GM21619 (cell line): ENCODE measurements at regions not wholly inside any gene's neighbourhood (a gene's known extent, or its start where the extent isn't known, plus 50 kb on each side); places are given as distances from the start of the nearest gene placed in this dataset.

Experiments used
- ATAC-seq: cut with Tn5 transposase; IDR thresholded peaks from one replicate; pipeline ENCODE4 v1.9.1; 2021; ENCODE audit not compliant: unreplicated experiment

DNA sequence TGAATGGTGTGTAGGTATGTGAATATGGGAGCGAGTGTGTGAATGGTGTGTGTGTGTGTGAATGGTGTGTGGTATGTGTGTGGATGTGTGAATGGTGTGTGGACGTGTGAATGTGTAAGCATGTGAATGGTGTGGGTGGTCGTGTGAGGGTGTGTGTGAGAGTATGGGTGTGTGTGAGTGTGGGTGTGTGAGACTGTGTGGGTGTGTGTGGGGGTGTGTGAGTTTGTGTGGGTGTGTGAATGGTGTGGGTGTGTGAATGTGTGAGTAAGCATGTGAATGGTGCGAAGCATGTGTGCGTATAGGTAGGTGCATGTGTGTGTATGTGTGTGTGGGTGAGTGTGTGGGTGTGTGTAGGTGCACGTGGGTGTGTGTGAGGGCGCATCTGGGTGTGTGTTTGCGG, 160.7 kb upstream of the COBL start:
- ATAC-seq = no peak

DNA sequence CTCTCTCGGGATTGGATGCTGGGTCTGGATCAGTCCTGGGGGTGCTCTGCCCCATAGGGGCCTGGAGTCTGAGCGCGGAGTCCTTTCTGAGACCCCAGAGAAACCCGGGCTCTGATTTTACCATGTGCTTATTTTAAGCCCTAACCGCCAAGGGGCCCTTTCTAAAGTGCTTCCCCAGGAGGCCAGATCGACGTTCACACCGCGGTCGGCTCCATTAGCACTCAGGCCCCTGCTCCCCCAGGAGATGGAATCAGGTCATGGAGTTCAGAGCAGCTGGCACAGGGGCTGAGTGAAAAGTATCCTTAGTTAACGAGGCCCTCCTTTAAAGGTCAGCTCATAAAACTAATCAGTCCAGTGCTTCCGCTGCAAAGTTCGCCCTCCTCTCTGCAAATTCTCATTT, 159.4 kb upstream of the COBL start:
- ATAC-seq = no peak

DNA sequence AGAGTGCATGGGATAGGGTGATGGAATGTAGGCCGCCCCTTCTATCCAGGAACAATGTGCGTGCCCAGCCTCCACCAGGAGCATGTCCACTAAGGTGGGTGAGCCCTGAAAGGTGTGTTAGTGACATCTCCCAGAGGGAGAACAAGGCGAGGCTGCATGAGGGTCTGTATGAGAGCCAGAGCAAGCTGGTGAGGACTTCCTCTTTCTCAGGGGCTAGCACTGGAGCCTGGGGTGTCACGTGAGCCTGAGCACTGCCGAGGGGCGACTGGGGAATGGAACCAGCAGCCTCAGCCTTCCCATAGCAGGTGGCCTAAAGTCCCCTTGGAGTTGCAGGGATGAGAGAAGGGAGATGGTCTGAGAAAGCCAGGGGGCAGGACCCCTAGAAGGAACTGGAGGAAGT, 156.3 kb upstream of the COBL start:
- no peak for ATAC-seq

DNA sequence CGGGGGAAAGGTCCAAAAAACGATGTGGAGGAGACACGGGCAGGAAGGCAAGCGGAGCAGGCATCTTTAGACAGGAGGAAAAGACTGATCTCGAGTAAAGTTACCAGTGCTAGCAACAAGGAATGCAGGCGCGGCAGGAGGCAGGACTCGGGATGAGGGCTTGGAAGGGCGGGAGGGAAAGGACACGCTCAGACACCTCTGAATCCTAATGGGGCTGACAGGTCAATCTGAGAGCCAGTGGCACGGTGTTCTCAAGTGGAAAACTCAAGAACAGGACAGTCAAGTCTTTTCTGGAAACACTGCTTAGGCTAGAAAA, 155.3 kb upstream of the COBL start:
- ATAC-seq = no peak

DNA sequence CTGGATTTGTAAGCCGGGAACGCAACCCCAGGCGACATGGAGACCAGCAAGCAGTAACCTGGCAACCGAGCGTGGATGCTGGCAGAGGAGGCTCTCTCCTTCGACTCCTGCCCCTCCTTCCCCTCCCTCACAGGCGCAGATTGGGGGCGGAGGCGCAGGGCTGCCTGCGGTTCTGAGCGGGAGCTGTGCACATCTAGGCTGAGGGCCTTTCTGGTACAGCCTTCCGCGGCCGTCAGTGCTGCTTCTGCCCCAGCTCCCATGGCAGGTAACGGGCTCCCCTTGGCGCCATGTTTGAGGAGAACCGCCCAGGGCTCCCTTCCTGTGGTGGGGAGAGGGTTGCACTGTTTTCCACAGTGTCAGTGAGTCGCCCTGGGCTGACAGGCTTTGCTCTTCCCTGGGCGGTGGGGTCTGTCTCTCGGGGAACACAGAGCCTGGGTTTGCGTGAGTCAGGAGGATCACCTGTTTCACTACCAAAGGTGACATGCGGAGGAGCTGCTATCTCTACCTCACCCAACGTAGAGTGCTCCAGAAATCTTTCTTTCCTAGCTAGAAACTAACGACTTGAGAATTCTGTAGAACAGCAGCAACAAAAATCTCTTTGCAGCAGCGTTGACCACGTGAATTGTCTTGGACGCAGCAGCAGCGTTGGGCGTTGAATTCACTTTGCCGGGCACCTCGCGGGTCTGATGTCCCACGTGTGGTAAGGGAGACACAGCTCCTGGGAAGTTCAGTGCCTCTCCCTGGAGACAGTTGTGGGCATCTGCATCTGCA, 154.8 kb upstream of the COBL start:
- no peak for ATAC-seq

DNA sequence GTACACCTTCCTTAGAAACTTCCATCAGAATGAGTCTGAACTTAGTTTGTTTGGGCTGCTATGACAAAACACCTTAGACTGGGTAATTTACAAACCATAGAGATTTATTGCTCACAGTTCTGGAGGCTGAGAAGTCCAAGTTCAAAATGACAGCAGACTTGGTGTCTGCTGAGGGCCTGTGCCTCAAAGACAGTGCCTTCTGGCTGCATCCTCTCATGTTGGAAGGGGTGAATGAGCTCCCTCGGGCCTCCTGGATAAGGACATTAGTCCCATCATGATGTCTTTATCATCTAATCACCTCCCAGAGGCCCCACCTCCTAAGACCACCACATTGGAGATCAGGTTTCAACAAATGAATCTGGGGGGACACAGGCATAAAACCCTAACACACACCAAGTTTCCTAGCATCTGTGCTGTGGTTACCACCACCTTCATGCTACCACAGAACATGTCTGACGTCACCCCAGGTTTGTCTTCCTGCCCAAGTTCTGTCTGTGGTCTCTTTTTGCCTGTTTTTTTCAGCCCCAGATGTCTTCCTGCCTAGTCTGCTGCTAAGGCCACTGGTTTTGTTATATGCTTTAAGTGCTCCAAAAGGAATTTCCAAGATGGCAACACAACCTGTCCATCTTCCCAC, 150.9 kb upstream of the COBL start:
- ATAC-seq = no peak

DNA sequence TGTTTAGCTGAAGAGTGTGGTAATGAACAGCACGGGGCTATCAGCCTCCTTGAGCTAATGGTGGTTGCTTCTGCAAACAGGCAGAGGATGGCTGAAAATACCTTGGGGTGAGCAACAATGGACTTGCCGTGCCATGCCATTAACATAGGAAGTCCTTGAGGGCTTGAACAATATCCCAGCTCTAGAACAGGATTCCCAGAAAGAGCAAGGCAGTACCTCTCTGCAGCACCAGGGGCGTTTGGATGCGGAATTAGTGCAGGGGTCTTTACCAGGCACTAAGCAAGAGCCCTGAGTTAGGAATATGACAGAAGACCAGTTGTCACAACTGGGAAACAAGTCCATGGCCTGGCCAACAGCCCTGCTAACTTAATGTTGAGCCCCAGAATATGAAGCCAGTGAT, 143.2 kb upstream of the COBL start:
- no peak for ATAC-seq

DNA sequence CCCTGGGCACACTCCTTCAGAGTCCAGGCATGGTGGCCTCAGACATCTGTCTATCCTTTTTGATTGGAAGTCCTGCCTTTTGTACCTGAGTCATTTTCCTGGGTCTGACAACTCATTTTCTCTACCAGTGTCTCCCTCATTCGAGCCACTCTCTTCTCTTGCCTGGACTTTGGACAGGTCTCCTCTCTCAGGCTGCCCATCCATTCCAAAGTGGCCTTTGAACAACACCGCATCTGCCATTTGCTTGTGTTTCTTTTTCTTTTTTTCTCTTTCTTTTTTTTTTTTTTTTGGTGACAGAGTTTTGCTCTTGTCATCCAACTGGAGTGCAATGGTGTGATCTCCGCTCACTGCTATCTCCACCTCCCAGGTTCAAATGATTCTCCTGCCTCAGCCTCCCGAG, 142.1 kb upstream of the COBL start:
- ATAC-seq = no peak

DNA sequence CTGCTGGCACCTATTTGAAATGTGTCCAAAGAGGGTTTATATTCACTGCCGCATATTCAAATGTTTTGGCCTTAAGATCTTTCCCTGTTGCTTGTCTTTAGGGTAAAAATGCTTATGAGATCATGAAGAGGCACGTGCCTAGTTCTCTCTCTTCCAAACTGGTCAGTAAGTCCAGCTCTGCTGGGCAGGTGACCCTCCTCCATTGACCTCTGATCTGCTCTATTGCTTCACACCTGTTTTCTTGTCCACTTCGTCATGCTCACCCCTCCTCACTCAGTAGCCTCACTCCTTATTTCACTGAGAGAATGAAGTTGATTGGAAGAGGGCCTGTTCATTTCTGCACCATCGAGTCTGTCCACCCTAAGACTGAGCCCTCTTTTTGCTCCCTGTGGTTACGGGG, 140.5 kb upstream of the COBL start:
- ATAC-seq = no peak

DNA sequence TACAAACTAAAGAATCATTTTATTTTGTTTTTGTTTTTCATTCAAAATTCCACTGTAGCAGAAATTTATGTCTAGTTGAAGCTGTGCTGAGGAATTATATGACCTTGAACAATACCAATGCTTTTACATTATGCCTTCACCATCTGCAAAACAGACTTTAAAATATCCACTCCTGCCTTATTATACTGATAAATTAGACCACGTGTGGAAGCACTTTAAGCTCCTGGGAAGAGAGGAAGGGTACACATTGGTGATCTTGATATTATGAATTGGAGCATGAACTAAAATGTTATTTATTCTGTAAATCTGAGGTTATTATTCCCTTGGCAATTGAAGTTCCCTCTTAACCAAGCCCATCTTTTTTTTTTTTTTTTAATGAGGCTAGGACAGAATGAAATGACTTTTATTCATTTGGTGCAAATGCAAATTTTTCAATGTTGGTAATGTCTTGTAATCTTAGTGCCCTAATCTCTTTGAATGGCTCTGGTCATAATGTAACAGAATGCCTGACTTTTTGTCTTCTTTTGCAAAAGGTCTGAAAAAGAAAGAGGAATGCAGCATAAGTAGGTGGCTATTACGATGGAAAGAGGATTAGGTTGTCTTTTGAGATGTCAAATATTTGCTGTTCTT, 139.9 kb upstream of the COBL start:
- no peak for ATAC-seq

DNA sequence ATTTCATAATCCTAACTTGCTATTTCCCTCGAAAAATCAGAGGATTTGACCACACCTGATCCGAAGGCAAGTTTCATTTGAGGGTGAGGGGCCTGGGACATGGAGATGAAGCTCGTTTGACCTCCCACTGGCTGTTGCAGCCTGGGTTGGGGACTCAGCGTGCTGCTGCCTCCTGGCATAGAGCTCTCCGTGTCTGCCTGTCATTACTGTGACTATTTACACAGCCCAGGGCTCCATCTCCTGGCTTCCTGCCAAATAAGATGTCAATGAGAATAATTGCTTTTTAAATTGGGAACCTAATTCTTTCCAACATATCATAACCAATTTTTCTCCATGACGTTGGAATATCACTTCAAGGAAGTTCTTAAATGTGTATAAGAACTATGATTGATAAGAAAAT, 139.3 kb upstream of the COBL start:
- no peak for ATAC-seq

DNA sequence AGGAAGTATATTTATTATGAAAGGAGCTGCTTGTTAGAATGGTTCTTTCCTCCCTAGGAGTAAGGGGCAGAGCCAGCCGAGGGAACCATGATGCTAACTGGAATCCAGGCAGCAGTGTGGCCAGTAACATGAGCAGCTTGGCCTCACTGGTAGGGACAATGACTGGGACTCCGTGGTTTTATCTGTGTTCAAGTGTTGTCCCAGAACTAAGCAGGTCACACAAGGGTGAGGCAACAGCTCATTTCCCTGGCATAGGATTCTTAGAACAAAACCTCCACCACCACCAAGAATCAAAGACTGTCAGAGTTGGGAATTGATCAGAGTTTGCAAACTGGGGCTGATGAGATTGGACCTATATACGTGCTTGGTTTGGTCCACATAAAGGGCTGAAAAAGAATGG, 138.9 kb upstream of the COBL start:
- ATAC-seq = no peak

DNA sequence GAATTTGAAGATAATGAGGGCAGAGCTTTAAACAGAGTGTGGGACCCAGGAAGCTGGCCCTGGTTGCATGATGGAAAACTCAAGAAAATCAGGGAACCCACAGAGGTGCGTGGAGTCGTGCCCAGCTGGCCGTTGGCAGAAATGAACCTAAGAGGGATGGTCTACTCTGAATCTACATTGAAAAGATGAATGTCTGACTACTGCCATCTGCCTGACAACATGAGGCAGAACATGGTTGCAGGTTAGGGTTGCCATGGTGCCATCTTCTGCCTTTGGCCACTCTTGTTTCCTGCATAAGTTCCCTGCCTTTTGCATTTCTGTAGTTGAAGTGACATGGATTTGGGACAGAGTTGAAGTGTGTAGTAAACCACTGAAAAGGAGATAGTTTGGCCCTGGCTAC, 138.5 kb upstream of the COBL start:
- no peak for ATAC-seq

DNA sequence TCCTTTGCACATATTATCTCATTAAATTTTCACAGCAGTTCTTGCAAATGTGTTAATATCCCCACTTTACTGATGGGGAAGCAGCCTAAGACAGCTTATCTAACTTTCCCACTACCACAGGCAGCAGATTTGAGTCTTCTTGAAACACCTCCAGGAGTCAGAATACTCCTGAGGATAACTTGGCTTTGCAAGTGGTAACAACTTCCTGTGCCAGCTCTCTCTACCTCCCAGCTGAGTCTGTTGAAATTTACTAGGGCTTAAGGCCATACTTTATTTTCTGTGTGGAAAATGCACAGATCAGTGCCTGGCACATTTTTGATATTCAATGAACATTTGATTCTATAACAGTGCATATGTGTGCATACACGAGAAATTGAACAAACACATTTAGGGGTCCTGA, 136.1 kb upstream of the COBL start:
- no peak for ATAC-seq

DNA sequence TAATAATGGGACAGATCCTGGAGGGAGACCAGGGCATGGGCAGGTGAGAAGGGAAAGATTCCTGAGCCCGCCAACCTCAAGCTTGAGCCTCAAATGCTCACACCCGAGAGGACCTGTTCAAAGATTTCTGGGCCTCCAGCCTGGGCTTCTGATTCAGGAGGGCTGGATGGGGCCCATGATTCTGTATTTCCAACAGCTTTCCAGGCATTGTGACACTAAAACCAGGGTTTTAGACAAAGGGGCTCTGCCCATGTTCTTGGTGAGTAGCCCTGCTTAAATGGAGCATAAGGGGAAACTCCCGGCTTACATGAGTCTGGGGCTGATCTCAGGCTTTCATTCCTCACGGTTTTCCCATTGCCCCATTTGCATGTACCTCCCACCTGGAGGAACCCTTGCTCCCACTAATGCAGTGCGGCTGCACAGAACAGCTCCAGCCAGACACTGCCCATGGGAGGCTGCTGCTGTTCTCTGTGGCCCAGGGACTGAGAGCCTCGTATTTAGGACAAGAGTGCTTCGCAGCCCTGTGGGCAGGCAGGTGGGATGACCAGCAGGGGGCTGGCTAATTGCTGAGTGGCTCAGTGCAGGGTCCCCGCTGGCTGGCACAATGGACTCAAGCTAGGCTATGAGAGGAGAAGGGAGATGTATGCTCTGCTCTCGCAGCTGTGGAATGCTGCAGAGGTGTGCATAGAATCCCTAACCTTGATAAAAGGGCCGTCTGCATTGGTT, 135.3 kb upstream of the COBL start:
- no peak for ATAC-seq

DNA sequence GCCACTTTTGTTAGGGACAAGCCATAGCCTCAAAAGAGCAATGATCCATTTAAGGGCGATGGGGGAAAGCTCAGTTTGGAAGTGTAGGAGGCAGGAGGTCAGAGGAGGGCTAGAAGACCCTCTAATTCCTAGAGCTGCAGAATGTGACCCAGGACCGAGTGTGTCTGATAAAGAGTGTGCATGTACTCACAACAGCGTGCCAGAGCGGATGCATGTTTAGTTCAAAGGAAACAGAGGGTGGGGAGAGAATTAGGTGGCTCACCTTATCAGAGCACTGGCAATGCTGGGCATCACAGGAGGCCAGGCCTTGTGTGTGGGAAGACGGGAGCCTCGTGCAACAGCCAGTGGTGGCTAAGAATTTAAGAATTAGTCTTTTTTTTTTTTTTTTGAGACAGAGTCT, 133.9 kb upstream of the COBL start:
- ATAC-seq = no peak

DNA sequence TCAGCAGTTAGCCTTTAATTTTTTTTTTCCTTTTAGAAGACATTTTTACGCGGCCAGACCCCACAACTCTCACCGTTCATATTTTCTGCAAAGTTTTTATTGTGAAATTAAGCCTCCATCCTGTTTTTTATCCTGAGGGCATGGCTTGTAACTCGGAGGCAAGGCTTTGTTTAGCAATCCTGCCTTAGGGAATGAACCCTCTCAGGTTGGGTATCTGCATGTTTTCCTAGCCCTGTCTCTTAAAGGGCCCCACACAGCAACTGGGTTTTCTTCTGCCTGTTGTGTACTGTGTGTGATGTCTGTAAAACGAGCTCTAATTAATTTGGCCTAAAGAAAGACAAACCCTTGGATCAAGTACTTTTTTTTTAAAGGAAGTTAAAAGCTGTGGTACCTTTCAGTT, 130.2 kb upstream of the COBL start:
- ATAC-seq = no peak

DNA sequence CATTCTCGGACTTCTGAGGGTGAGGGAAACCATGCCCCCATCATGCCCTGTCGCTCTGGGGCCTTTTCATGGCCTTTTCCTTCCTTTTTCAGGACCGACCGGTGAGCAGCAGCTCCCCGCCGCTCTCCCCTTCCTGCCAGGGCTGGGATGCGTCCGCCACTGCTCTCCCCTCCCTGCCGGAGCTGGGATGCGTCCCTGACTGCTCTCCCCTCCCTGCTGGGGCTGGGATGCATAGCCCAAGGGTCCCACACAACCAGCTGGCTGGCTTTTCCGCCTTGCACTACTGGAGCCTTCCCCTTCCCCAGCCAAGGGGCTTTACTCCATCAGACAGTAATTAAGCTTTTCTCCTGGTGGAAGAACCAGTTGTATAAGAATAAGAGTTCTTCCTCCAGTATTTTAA, 129.7 kb upstream of the COBL start:
- no peak for ATAC-seq

DNA sequence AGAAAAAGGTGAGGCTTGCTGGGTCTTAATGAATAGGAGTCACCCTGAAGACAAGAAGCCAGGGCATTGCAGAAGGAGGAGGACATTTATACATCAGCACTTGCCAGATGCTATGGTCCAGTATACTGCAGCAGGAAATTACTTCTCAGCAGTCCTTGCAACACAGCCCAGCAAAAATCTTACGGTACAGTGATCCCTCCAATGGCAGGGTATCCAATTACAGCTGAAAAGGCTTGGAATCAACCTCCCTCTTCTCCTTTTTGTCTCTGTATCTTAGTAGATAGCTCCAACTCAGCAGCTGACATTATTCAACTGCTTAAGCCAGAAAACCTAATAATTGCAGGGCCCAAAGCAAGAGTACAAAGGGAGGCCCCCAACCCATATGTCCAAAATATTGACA, 128.3 kb upstream of the COBL start:
- ATAC-seq = no peak

DNA sequence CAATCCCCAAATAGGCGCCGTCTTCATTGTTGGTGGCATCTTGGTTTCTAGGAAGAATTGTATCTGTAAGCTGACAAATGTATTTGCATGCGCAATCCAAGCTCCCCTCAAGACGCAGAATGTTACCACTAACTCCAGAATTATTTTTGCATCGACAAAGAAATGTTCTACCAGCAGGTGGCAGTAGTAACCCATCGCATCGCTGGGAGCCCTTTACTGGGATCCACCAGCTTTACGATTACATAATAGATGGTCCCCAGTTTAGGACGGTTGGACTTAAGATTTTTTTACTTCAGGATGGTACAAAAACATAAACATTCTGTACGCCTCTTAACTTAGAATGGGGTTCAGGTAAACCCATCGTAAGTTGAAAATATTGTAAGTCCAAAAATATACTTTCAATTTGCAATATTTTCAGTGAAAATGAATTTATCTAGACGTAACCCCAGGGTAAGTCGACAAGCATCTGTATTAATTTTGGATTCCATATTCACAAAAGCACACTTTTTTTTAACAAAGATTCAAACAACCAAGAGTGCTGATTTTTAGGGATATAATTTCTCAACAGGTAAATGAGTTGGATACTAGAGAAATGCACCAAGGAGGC, 114.0 kb upstream of the COBL start:
- ATAC-seq = peak; percentile 61

DNA sequence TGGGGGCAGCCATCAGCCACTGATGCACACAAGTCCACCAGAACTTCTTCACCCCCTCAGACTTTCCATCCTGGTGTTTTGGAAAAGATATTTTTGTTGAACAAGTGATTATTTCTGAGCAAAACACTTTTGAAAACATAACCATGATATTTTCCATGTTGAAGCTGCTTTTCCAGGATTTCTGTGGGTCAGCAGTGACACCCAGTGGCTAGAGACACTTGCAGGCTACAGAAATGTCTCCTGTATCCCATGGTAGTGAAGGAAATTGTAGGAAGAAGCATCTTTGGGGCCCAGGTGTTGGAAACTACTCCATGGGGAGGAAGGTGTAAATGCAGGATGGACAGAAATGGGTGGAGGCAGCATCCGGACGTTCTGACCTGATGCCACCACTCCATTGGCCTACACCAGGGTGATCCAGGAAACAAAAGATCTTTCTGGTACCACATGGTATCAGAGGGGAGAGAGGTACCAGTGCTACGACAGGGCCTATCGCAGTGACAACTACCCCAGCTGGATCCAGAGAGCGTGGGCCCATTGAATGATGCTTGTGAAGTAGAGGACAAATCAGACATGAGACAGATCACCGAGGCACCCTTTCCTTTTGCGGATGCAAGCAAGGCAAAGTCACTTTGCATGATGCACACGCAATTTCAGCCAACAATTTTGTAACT, 111.7 kb upstream of the COBL start:
- ATAC-seq = no peak
